CD14-positive monocyte (primary cell): ENCODE measurements at regions not wholly inside any gene's neighbourhood (a gene's known extent, or its start where the extent isn't known, plus 50 kb on each side); places are given as distances from the start of the nearest gene placed in this dataset.

Experiments
- DNase-seq, 3 donors: peaks; one replicate each; pipeline ENCODE4 v3.0.0-alpha.2; 2011 to 2022
- H2AFZ ChIP-seq: 2 replicates; pipeline ENCODE4 v1.6.0; 2012; ENCODE audit warnings: mild to moderate bottlenecking, low read depth, low read length, inconsistent platforms; ENCODE audit not compliant: insufficient read depth, poor library complexity, severe bottlenecking
- H3K27ac ChIP-seq, 2 donors: 1 replicate in 1 of 2; 2 replicates in 1 of 2; pipeline ENCODE4 v1.5.1; 2012 to 2013; ENCODE audit warnings: low read length in 2 of 2, control low read depth in 1 of 2, inconsistent platforms in 1 of 2, low read depth in 1 of 2, mild to moderate bottlenecking in 1 of 2
- H3K27me3 ChIP-seq, 2 donors: one replicate each; pipeline versions ENCODE4 v1.6.0 to v1.6.1; 2011 to 2013; ENCODE audit warnings: low read length in 2 of 2; ENCODE audit not compliant: control insufficient read depth in 2 of 2, insufficient read depth in 2 of 2
- H3K36me3 ChIP-seq, 2 donors: replicated peaks in 1 of 2; 1 replicate in 1 of 2; 2 replicates in 1 of 2; pipeline versions ENCODE4 v1.5.1 to v1.6.1; 2012 to 2013; ENCODE audit warnings: low read length in 2 of 2, control low read depth in 1 of 2, inconsistent platforms in 1 of 2, mild to moderate bottlenecking in 1 of 2; ENCODE audit not compliant: insufficient read depth in 2 of 2, control insufficient read depth in 1 of 2
- H3K4me1 ChIP-seq, 2 donors: 1 replicate in 1 of 2; 2 replicates in 1 of 2; pipeline versions ENCODE4 v1.5.1 to v1.6.1; 2012 to 2013; ENCODE audit warnings: low read length in 2 of 2, control low read depth in 1 of 2, inconsistent platforms in 1 of 2, mild to moderate bottlenecking in 1 of 2, moderate library complexity in 1 of 2; ENCODE audit not compliant: insufficient read depth in 2 of 2, control insufficient read depth in 1 of 2
- H3K4me2 ChIP-seq: replicated peaks from 2 replicates; pipeline ENCODE3; 2012; ENCODE audit warnings: low read length, moderate library complexity, mild to moderate bottlenecking; ENCODE audit not compliant: poor library complexity, severe bottlenecking; ENCODE audit errors: extremely low read depth
- H3K4me3 ChIP-seq, 3 experiments: fragments of 200-600 bp in 1 of 3; sonication (generic) in 1 of 3; replicated peaks in 1 of 3; 1 replicate in 2 of 3; 2 replicates in 1 of 3; pipeline ENCODE4 v1.5.1; 2011 to 2013; ENCODE audit warnings: low read length in 3 of 3, mild to moderate bottlenecking in 3 of 3, control low read depth in 2 of 3, low read depth in 2 of 3, inconsistent platforms in 1 of 3, moderate library complexity in 1 of 3
- H3K79me2 ChIP-seq: 2 replicates; pipeline ENCODE4 v1.6.0; 2012; ENCODE audit warnings: mild to moderate bottlenecking, control low read depth, inconsistent platforms, low read length, moderate library complexity; ENCODE audit not compliant: insufficient read depth
- H3K9ac ChIP-seq: 2 replicates; pipeline ENCODE4 v1.6.0; 2017; ENCODE audit warnings: low read length, mild to moderate bottlenecking; ENCODE audit not compliant: insufficient read depth, poor library complexity, severe bottlenecking
- H3K9me3 ChIP-seq, 2 donors: replicated peaks in 1 of 2; 1 replicate in 1 of 2; 2 replicates in 1 of 2; pipeline versions ENCODE4 v1.5.1 to v1.6.1; 2012 to 2013; ENCODE audit warnings: low read length in 2 of 2, control low read depth in 1 of 2; ENCODE audit not compliant: control insufficient read depth in 1 of 2, insufficient read depth in 1 of 2
- H4K20me1 ChIP-seq: 2 replicates; pipeline ENCODE4 v1.6.0; 2012; ENCODE audit warnings: mild to moderate bottlenecking, low read length, control low read depth, moderate library complexity; ENCODE audit not compliant: insufficient read depth
- H3K27ac Mint-ChIP-seq, 7 donors: one replicate each; pipeline ENCODE4 v1.8.0; 2020; ENCODE audit warnings: mild to moderate bottlenecking in 7 of 7, mixed read lengths in 7 of 7, moderate library complexity in 6 of 7, inconsistent platforms in 2 of 7
- H3K27me3 Mint-ChIP-seq, 3 donors: one replicate each; pipeline ENCODE4 v1.8.0; 2021 to 2022; ENCODE audit warnings: low read depth in 3 of 3, mild to moderate bottlenecking in 3 of 3, mixed read lengths in 3 of 3, moderate library complexity in 3 of 3, inconsistent platforms in 1 of 3
- H3K36me3 Mint-ChIP-seq, 2 donors: one replicate each; pipeline ENCODE4 v1.8.0; 2020; ENCODE audit warnings: mixed read lengths in 2 of 2, inconsistent platforms in 1 of 2, mild to moderate bottlenecking in 1 of 2
- H3K4me1 Mint-ChIP-seq: one replicate; pipeline ENCODE4 v1.8.0; 2020; ENCODE audit warnings: mild to moderate bottlenecking, mixed read lengths
- H3K4me3 Mint-ChIP-seq, 2 donors: one replicate each; pipeline ENCODE4 v1.8.0; 2020; ENCODE audit warnings: mild to moderate bottlenecking in 2 of 2, mixed read lengths in 2 of 2, moderate library complexity in 1 of 2
- H3K9me3 Mint-ChIP-seq, 7 donors: one replicate each; pipeline ENCODE4 v1.8.0; 2020 to 2022; ENCODE audit warnings: mixed read lengths in 7 of 7, mild to moderate bottlenecking in 6 of 7, moderate library complexity in 6 of 7, inconsistent platforms in 2 of 7
- CTCF ChIP-seq: fragments of 200-600 bp; IDR thresholded peaks from one replicate; pipeline ENCODE4 v1.8.0; 2022; ENCODE audit warnings: antibody characterized with exemption, mild to moderate bottlenecking
- WGBS: methylation state at CpG from one replicate; pipeline ENCODE4 v1.1.5; 2013; ENCODE audit warnings: missing lambda C conversion rate; ENCODE audit not compliant: insufficient coverage; 5-methylcytosine and 5-hydroxymethylcytosine counted together
- intact Hi-C, 2 donors: fragments of 100-400 bp; cut with micrococcal nuclease; formaldehyde crosslinking; loops; one replicate each; pipeline versions ENCODE4 v1.15.0 to v1.15.1; 2023

DNA sequence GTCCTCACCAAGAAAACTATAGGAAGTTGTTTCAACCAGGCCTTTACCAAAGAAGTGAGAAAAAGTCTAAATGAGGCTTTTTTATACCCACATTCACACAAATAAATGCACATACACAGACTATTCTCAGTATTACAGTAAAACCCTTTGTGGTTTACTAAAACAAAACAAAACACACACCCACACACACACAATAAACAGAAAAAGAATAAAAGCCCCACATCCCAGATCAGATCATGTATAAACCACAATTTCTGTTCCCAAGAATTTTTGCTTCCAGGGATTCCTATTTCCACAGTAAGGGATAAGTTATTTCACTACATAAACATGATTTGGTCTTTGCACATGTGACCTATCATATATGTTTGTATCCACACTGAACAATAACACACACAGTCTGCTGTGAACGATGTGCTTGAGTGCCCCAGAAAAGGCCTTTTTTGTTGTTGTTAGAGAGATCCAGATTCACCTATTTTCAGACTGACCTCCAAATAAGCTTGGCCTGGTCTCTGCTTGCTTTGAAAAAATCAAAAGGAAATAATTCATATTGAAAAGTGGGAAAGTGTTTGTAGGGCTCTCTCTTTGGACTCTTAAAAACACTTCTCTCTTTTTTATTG lies 283.4 kb upstream of the ATP11B start:
- whole genome bisulfite sequencing: no CpG with 5 or more reads among the region's 1 CpG
- Histone ChIP-seq H3K4me2 (no peak overlapping the region), H3K79me2 (no peaks in the 10 kb centered on the region), H3K9me3 (no peaks in the 10 kb centered on the region), H4K20me1 (no peaks in the 10 kb centered on the region), H3K4me3 (no peak overlapping the region), H3K27ac (no peak overlapping the region), H3K4me1 (no peaks in the 10 kb centered on the region), H3K9ac (no peak overlapping the region), H3K36me3 (no peaks in the 10 kb centered on the region), H2AFZ (no peak overlapping the region), H3K27me3 (no peaks in the 10 kb centered on the region)
- no peak for TF ChIP-seq CTCF
- H3K9me3 Mint-ChIP-seq: no peaks in the 10 kb centered on the region
- H3K36me3 Mint-ChIP-seq: no peaks in the 10 kb centered on the region
- intact Hi-C loops: no loop called here
- H3K27me3 Mint-ChIP-seq: peaks cover 0 to 2% (median 0%) of the 10 kb centered on the region in 3 donors
- H3K4me1 Mint-ChIP-seq: no peaks in the 10 kb centered on the region
- no peak overlapping the region for H3K27ac Mint-ChIP-seq
- no peak for DNase-seq
- no peak overlapping the region for H3K4me3 Mint-ChIP-seq

GRCh38 chr3:182514236-182514964 lies 278.9 kb upstream of the ATP11B start:
- Histone ChIP-seq H3K79me2 (no peaks in the 10 kb centered on the region), H4K20me1 (no peaks in the 10 kb centered on the region), H3K27ac (no peak overlapping the region), H3K4me2 (no peak overlapping the region), H2AFZ (no peak overlapping the region), H3K4me3 (no peak overlapping the region), H3K9ac (no peak overlapping the region), H3K27me3 (no peaks in the 10 kb centered on the region), H3K9me3 (no peaks in the 10 kb centered on the region), H3K36me3 (no peaks in the 10 kb centered on the region), H3K4me1 (no peaks in the 10 kb centered on the region)
- Mint-ChIP-seq H3K36me3 (no peaks in the 10 kb centered on the region), H3K4me1 (no peaks in the 10 kb centered on the region), H3K27me3 (peaks cover 0 to 2% (median 0%) of the 10 kb centered on the region in 3 donors), H3K27ac (peak overlapping the region in 1 of 7 donors; percentile 72), H3K4me3 (no peak overlapping the region), H3K9me3 (no peaks in the 10 kb centered on the region)
- no peak for DNase-seq
- 100% methylated on average over 1 of the region's 5 CpGs for WGBS
- TF ChIP-seq CTCF: no peak
- intact Hi-C loops: no loop called here
